A673 (cell line): ENCODE measurements at regions not wholly inside any gene's neighbourhood (a gene's known extent, or its start where the extent isn't known, plus 50 kb on each side); places are given as distances from the start of the nearest gene placed in this dataset.
A peak's percentile ranks its signal among the peaks of the same experiment; 100 is the strongest.

ENCODE experiments used
- BruUV-seq: library from RNA; stranded (reverse); fragments of 400-500 nt; replicated peaks from 2 replicates; lab custom pipeline; 2021; lab: Mats Ljungman, UMichigan
- CTCF ChIA-PET: fragments of 300-600 bp; sonication (Branson Sonifier 250); formaldehyde crosslinking; loops from one replicate; lab custom pipeline; 2022; ENCODE audit warnings: antibody characterized with exemption; lab: Charles Lee
- POLR2A ChIA-PET: fragments of 300-600 bp; sonication (Branson Sonifier 250); formaldehyde crosslinking; loops from one replicate; lab custom pipeline; 2022; ENCODE audit warnings: antibody characterized with exemption; ENCODE audit not compliant: low non-redundant PET; lab: Charles Lee
- DNase-seq: peaks from one replicate; pipeline ENCODE4 v3.0.0-alpha.2; 2015; ENCODE audit warnings: low spot score
- H3K27ac ChIP-seq: fragments of 200-600 bp; sonication (generic); 2 replicates; pipeline ENCODE4 v1.5.1; 2016; ENCODE audit warnings: mixed run types, low read depth, mild to moderate bottlenecking, mixed read lengths, antibody characterized with exemption, low read length; ENCODE audit not compliant: poor library complexity, severe bottlenecking
- H3K27me3 ChIP-seq: fragments of 200-600 bp; sonication (generic); replicated peaks from 2 replicates; pipeline ENCODE4 v1.6.1; 2017; ENCODE audit warnings: mixed run types, low read depth, mild to moderate bottlenecking, mixed read lengths, antibody characterized with exemption, low read length; ENCODE audit not compliant: insufficient read depth, poor library complexity
- H3K36me3 ChIP-seq: fragments of 200-600 bp; sonication (generic); 2 replicates; pipeline ENCODE4 v1.6.1; 2016; ENCODE audit warnings: mixed run types, mild to moderate bottlenecking, mixed read lengths, antibody characterized with exemption, low read length; ENCODE audit not compliant: insufficient read depth, poor library complexity, severe bottlenecking
- H3K4me1 ChIP-seq: fragments of 200-600 bp; sonication (generic); 2 replicates; pipeline ENCODE4 v1.6.1; 2017; ENCODE audit warnings: mixed run types, mild to moderate bottlenecking, mixed read lengths, antibody characterized with exemption, low read length; ENCODE audit not compliant: insufficient read depth, poor library complexity, severe bottlenecking
- H3K4me3 ChIP-seq: fragments of 200-600 bp; sonication (generic); 2 replicates; pipeline ENCODE4 v1.5.1; 2016; ENCODE audit warnings: low read depth, mixed run types, mild to moderate bottlenecking, mixed read lengths, low read length; ENCODE audit not compliant: poor library complexity, severe bottlenecking
- H3K9me3 ChIP-seq: fragments of 200-600 bp; sonication (generic); 2 replicates; pipeline ENCODE4 v1.6.1; 2016; ENCODE audit warnings: mixed run types, low read depth, mild to moderate bottlenecking, mixed read lengths, antibody characterized with exemption, low read length; ENCODE audit not compliant: poor library complexity, severe bottlenecking
- CTCF ChIP-seq: fragments of 300-800, 200-600 bp; sonication (generic); conservative IDR thresholded peaks from 2 replicates; pipeline ENCODE4 v1.5.1; 2017; ENCODE audit warnings: low read depth, mild to moderate bottlenecking, antibody characterized with exemption, low read length, moderate library complexity, mixed read lengths
- EZH2 ChIP-seq: fragments of 200-600 bp; sonication (generic); IDR thresholded peaks from 2 replicates; pipeline ENCODE4 v1.6.1; 2017; ENCODE audit warnings: borderline replicate concordance, low read depth, mild to moderate bottlenecking, mixed read lengths, antibody characterized with exemption, low read length; ENCODE audit not compliant: poor library complexity, severe bottlenecking
- intact Hi-C: fragments of 100-400 bp; cut with micrococcal nuclease; formaldehyde crosslinking; loops from one replicate; pipeline ENCODE4 v1.10.0; 2022; ENCODE audit not compliant: unreplicated experiment

DNA sequence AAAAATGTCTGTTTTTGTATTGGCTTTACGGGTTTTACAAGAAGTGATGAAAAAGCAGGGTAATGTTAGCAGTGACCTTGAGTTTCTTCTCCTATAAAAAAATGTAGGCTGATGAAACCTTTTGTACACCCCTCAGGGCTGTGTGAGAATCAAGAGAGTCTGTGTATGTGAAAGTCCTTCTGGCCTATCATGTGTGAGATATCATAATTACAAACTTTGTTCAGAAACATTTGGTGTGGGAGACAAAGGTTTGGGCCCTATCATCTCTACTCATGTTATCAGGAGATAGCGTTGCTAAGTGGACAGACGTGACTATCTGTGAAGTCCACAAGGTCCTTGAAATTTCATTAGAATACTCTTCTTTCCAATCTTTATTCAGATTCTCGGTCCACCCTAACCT lies 170.6 kb upstream of the HAND2 start:
- POLR2A ChIA-PET = no interaction called here
- H3K4me3 ChIP-seq = no peak overlapping the region
- no peaks in the 10 kb centered on the region for H3K36me3 ChIP-seq
- CTCF ChIA-PET = no interaction called here
- H3K27ac ChIP-seq = no peak overlapping the region
- DNase-seq = no peak
- no TSS peak for BruUV-seq
- TF ChIP-seq EZH2 = no peak
- no peak for TF ChIP-seq CTCF
- peaks cover 18% of the 10 kb centered on the region for H3K4me1 ChIP-seq
- no peaks in the 10 kb centered on the region for H3K27me3 ChIP-seq
- no peaks in the 10 kb centered on the region for H3K9me3 ChIP-seq
- intact Hi-C loops = no loop called here

- no TSS peak for BruUV-seq
- H3K36me3 ChIP-seq = no peaks in the 10 kb centered on the region
- DNase-seq = peak; percentile 64
- no peak overlapping the region for H3K4me3 ChIP-seq
- TF ChIP-seq EZH2 = no peak
- no peak for TF ChIP-seq CTCF
- POLR2A ChIA-PET = no interaction called here
- intact Hi-C loops = no loop called here
- CTCF ChIA-PET = no interaction called here
- peaks cover 18% of the 10 kb centered on the region for H3K4me1 ChIP-seq
- no peaks in the 10 kb centered on the region for H3K27me3 ChIP-seq
- H3K9me3 ChIP-seq = no peaks in the 10 kb centered on the region
- peak overlapping the region; percentile 19 for H3K27ac ChIP-seq
Observed at GRCh38 chr4:173699841-173700475, 169.9 kb upstream of the HAND2 start.

DNA sequence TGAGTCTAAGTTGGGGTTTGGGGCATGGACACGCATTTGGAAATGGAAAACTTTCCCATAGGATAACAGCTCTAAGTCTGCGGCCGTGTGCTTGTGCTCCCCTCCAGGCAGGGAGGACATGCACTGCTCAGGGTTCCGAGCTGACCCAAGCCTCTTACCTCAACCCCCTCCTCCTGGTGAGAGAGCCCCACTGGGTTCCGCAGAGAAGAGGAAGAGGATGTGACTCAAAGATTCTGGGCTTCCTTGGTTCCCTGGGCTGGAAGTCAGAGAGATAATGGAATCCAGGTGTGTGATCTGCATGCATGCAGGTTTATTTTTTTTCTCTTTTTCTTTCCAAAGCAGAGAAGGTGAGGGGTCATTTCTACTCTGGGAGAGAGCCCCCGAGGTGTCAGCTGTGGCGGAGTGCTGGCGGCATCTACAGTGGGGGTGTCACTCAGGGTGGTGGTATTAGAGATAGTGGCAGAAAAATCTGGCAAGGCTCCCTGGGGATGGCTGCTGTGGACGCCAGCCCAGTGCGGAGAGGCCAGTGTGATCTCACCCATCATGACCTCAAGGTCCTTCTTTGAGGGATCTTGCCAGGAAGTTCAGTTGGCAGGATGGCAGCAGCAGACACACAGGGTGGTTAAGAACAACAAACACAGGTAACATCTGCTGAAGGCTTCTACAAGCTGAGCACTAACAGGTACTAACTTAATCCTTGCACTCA lies 168.7 kb upstream of the HAND2 start:
- H3K4me1 ChIP-seq = peaks cover 18% of the 10 kb centered on the region
- intact Hi-C loops = no loop called here
- CTCF ChIA-PET = no interaction called here
- no peak overlapping the region for H3K4me3 ChIP-seq
- H3K9me3 ChIP-seq = no peaks in the 10 kb centered on the region
- no peak overlapping the region for H3K27ac ChIP-seq
- TF ChIP-seq CTCF (no peak), EZH2 (no peak)
- H3K27me3 ChIP-seq = no peaks in the 10 kb centered on the region
- no peaks in the 10 kb centered on the region for H3K36me3 ChIP-seq
- no peak for DNase-seq
- no TSS peak for BruUV-seq
- POLR2A ChIA-PET = no interaction called here
